HUDEP-2 (cell line): ENCODE measurements at regions not wholly inside any gene's neighbourhood (a gene's known extent, or its start where the extent isn't known, plus 50 kb on each side); places are given as distances from the start of the nearest gene placed in this dataset.

ENCODE experiments used
- DNase-seq, 76 experiments: peaks; one replicate each; lab custom pipeline; 2025; ENCODE audit not compliant: unreplicated experiment in 76 of 76; lab: John Stamatoyannopoulos, UW

DNA sequence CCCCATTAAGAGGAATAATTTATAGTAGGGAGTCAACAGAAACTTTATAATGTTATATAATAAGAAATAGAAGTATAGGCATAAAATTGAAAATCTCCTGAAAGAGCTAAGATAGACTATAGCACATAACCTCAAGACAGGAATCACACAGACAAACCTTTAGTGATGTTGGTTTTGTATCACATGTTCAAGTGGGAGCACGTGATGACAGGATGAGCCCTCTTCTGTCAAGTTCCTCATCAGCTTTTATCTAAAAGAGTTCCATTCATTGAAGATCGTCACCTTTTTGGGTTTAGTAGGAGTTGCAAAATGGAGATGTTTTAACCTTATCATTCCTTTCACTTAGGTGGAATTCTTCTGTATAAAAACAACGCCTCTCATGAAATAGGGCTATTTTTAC is 127.0 kb downstream of the MCHR2 start:
- no peak for DNase-seq

DNA sequence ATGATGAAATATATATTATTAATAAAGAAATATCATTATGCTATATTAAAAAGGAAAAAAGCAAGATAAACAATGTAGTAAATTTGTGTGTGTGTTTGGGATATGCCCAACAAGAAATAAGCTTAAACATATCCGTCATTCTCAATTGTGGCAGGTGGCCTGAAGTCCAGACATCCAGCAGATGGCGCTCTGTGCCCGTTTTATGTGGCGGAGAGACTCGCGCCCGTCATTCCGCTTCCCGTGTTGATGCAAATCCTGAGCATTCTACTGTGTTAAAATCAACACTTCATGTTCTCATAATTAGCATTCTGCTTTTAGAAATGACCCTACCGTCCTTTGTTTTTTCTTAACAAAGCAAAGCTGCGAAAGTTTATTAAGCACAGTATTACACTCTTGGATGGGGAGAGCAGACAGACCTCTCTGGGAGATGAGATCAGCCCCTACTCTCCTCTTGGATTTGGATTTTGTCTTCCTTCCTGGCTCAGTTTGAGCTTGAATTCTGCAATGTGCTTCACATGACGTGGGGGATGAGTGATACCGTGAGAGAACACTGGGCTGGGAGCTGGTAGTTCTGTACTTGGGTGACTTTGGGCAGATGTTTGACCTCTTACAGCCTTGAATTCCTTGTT is 125.8 kb downstream of the MCHR2 start:
- DNase-seq = peak in 59 of 76 experiments; percentile 2 to 78 (median 43)
